ENCODE measurements at regions not wholly inside any gene's neighbourhood (a gene's known extent, or its start where the extent isn't known, plus 50 kb on each side); places are given as distances from the start of the nearest gene placed in this dataset.

GRCh38 chr10:128990986-128991385 lies 476.1 kb upstream of the MGMT start:
- Histone ChIP-seq H3K27me3 (ENCODE audit: control insufficient read depth in 2 of 2, insufficient read depth in 2 of 2, low read length in 2 of 2) (no peaks in the 10 kb centered on the region), H3K36me3 (ENCODE audit: control insufficient read depth in 2 of 2, extremely low read depth in 1 of 2, insufficient read depth in 2 of 2, low read length in 2 of 2) (no peaks in the 10 kb centered on the region), H3K4me2 (ENCODE audit: insufficient read depth, low read length) (no peak overlapping the region), H3K4me1 (ENCODE audit: control insufficient read depth, extremely low read depth, insufficient read depth, low read length) (no peaks in the 10 kb centered on the region), H3K79me2 (ENCODE audit: control insufficient read depth, insufficient read depth, low read length) (no peaks in the 10 kb centered on the region), H3K9me1 (replicated peaks; ENCODE audit: control insufficient read depth, extremely low read depth, insufficient read depth, low read length) (no peaks in the 10 kb centered on the region), H3K9me3 (replicated peaks; ENCODE audit: control insufficient read depth, insufficient read depth, low read length) (no peaks in the 10 kb centered on the region), H3K4me3 (replicated peaks in 1 of 3; ENCODE audit: insufficient read depth in 1 of 3, low read depth in 1 of 3, low read length in 3 of 3) (no peak overlapping the region), H3K9ac (replicated peaks; ENCODE audit: extremely low read depth, insufficient read depth, low read length) (no peak overlapping the region), H3K27ac (ENCODE audit: insufficient read depth, low read depth, low read length) (no peak overlapping the region), H4K20me1 (replicated peaks; ENCODE audit: control insufficient read depth, extremely low read depth, insufficient read depth, low read length) (no peaks in the 10 kb centered on the region), H2AFZ (ENCODE audit: low read depth, low read length) (no peak overlapping the region)
- ChIA-PET POLR2A (no interaction called here), CTCF (no interaction called here)
- BruUV-seq (replicated peaks), result no TSS peak
- dilution Hi-C loops (cut with MboI; ENCODE audit: extremely low pct_ligation_motif_present, low sequenced_read_pairs) (no loop called here), intact Hi-C loops (cut with micrococcal nuclease) (no loop called here)
- no peak for DNase-seq (ENCODE audit: low read depth, low spot score)
- no peak for FAIRE-seq
- TF ChIP-seq POLR2AphosphoS5 (IDR thresholded peaks at IDR 0.05; ENCODE audit: insufficient read depth, low read depth, low read length), result no peak

GRCh38 chr10:128992770-128993169 lies 474.3 kb upstream of the MGMT start:
- TF ChIP-seq POLR2AphosphoS5 (IDR thresholded peaks at IDR 0.05; ENCODE audit: insufficient read depth, low read depth, low read length), result no peak
- TF ChIP-seq FOS (IDR thresholded peaks at IDR 0.05; ENCODE audit: borderline replicate concordance, insufficient read depth, low read length), result no peak
- no peak for TF ChIP-seq MYC (IDR thresholded peaks at IDR 0.05; ENCODE audit: low read depth, low read length)
- TF ChIP-seq GATA2 (IDR thresholded peaks at IDR 0.05; ENCODE audit: insufficient read depth, insufficient read length, low read depth, low read length), result no peak
- no peak for TF ChIP-seq JUN (IDR thresholded peaks at IDR 0.05; ENCODE audit: borderline replicate concordance, insufficient read depth, insufficient read length, low read depth)

More at GRCh38 chr10:128992770-128993169, 474.3 kb upstream of the MGMT start:
- Histone ChIP-seq H3K4me3 (replicated peaks in 1 of 3; ENCODE audit: insufficient read depth in 1 of 3, low read depth in 1 of 3, low read length in 3 of 3) (no peak overlapping the region), H3K9me1 (replicated peaks; ENCODE audit: control insufficient read depth, extremely low read depth, insufficient read depth, low read length) (no peaks in the 10 kb centered on the region), H3K4me1 (ENCODE audit: control insufficient read depth, extremely low read depth, insufficient read depth, low read length) (no peaks in the 10 kb centered on the region), H2AFZ (ENCODE audit: low read depth, low read length) (no peak overlapping the region), H3K27me3 (ENCODE audit: control insufficient read depth in 2 of 2, insufficient read depth in 2 of 2, low read length in 2 of 2) (no peaks in the 10 kb centered on the region), H3K79me2 (ENCODE audit: control insufficient read depth, insufficient read depth, low read length) (no peaks in the 10 kb centered on the region), H3K27ac (ENCODE audit: insufficient read depth, low read depth, low read length) (no peak overlapping the region), H3K9me3 (replicated peaks; ENCODE audit: control insufficient read depth, insufficient read depth, low read length) (no peaks in the 10 kb centered on the region), H3K36me3 (ENCODE audit: control insufficient read depth in 2 of 2, extremely low read depth in 1 of 2, insufficient read depth in 2 of 2, low read length in 2 of 2) (no peaks in the 10 kb centered on the region), H4K20me1 (replicated peaks; ENCODE audit: control insufficient read depth, extremely low read depth, insufficient read depth, low read length) (no peaks in the 10 kb centered on the region), H3K9ac (replicated peaks; ENCODE audit: extremely low read depth, insufficient read depth, low read length) (no peak overlapping the region), H3K4me2 (ENCODE audit: insufficient read depth, low read length) (no peak overlapping the region)
- POLR2A ChIA-PET, result no interaction called here
- FAIRE-seq, result no peak
- CTCF ChIA-PET, result no interaction called here
- intact Hi-C loops (cut with micrococcal nuclease), result no loop called here
- no peak for DNase-seq (ENCODE audit: low read depth, low spot score)
- dilution Hi-C loops (cut with MboI; ENCODE audit: extremely low pct_ligation_motif_present, low sequenced_read_pairs), result no loop called here
- BruUV-seq (replicated peaks), result no TSS peak
